ENCODE measurements at regions not wholly inside any gene's neighbourhood (a gene's known extent, or its start where the extent isn't known, plus 50 kb on each side); places are given as distances from the start of the nearest gene placed in this dataset.
A peak's percentile ranks its signal among the peaks of the same experiment; 100 is the strongest.

DNA sequence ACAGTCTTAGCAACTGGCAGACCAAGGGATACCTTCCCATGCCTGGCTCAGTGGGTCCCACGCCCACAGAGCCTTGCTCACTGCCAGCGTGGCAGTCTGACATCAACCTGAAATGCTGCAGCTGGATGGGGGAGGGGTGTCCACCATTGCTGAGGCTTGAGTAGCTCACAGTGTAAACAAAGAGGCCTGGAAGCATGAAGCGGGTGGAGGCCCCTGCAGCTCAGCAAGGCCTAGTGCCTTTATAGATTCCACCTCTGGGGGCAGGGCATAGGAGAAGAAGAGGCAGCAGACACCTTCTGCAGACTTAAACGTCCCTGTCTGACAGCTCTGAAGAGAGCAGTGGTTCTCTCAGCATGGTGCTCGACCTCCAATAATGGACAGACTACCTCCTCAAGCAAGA, 263.2 kb downstream of the KIF2B start:
- no peaks in the 10 kb centered on the region for H3K9me3 ChIP-seq (ENCODE audit: insufficient read depth in 2 of 2, low read depth in 1 of 2, low read length in 1 of 2)
- no peak overlapping the region for H3K4ac ChIP-seq (replicated peaks; ENCODE audit: insufficient read length, low read depth, low read length)
- no peaks in the 10 kb centered on the region for H3K27me3 ChIP-seq (replicated peaks in 1 of 4; ENCODE audit: control insufficient read depth in 3 of 4, extremely low read depth in 1 of 4, insufficient read depth in 3 of 4, low read length in 3 of 4)
- H2AFZ ChIP-seq (ENCODE audit: low read length), result no peak overlapping the region
- no peak overlapping the region for H3K4me3 ChIP-seq (ENCODE audit: extremely low read depth in 1 of 4, insufficient read depth in 2 of 4, low read depth in 3 of 4, low read length in 4 of 4)
- no peak overlapping the region for H3K56ac ChIP-seq (replicated peaks; ENCODE audit: insufficient read length, low read depth, low read length)
- FAIRE-seq, result no peak
- no peak overlapping the region for H2BK120ac ChIP-seq (replicated peaks; ENCODE audit: low read depth, low read length)
- H2BK20ac ChIP-seq (ENCODE audit: low read length), result no peak overlapping the region
- H3K4me1 ChIP-seq (replicated peaks in 1 of 4; ENCODE audit: control insufficient read depth in 3 of 4, insufficient read depth in 4 of 4, low read length in 3 of 4), result no peaks in the 10 kb centered on the region; a peak in 1 of 7 replicates
- H3K23me2 ChIP-seq (ENCODE audit: low read depth, low read length), result no peaks in the 10 kb centered on the region
- no peak overlapping the region for H2BK12ac ChIP-seq (ENCODE audit: low read depth, low read length)
- H3K79me1 ChIP-seq (ENCODE audit: low read depth, low read length), result no peaks in the 10 kb centered on the region
- H2BK15ac ChIP-seq (ENCODE audit: low read length), result no peak overlapping the region
- no peak overlapping the region for H3K23ac ChIP-seq (ENCODE audit: insufficient read length)
- no peak overlapping the region for H3K27ac ChIP-seq (ENCODE audit: low read depth, low read length)
- TF ChIP-seq BACH1 (IDR thresholded peaks at IDR 0.05; ENCODE audit: low read length) (no peak), CHD2 (IDR thresholded peaks at IDR 0.05; ENCODE audit: low read length) (no peak), RAD21 (IDR thresholded peaks at IDR 0.05 in 1 of 2, conservative IDR thresholded peaks at IDR 0.05 in 1 of 2; ENCODE audit: low read depth in 2 of 2, low read length in 2 of 2) (0 out of 4 replicates have a peak, but pooled peaks of 1 of the 2 experiments have one; percentile 3), YY1 (IDR thresholded peaks at IDR 0.05; ENCODE audit: low read depth, low read length) (0 out of 2 replicates have a peak, but pooled peaks have one; percentile 9)
- H3K4me2 ChIP-seq (ENCODE audit: insufficient read depth in 1 of 2, low read depth in 2 of 2, low read length in 2 of 2), result no peak overlapping the region
- no peak overlapping the region for H3K14ac ChIP-seq (ENCODE audit: insufficient read length)
- no peak overlapping the region for H4K91ac ChIP-seq (replicated peaks; ENCODE audit: insufficient read length, low read length)
- no peaks in the 10 kb centered on the region for H3K79me2 ChIP-seq (ENCODE audit: control insufficient read depth in 1 of 2, insufficient read depth in 2 of 2, low read length in 2 of 2)
- H3K18ac ChIP-seq (ENCODE audit: extremely low read depth, low read length), result no peak overlapping the region
- H4K8ac ChIP-seq (ENCODE audit: extremely low read depth, insufficient read depth, low read length), result no peak overlapping the region; the same call in 1 of the 2 replicates
- no peaks in the 10 kb centered on the region for H4K20me1 ChIP-seq (replicated peaks in 1 of 2; ENCODE audit: control insufficient read depth in 1 of 2, insufficient read depth in 2 of 2, low read length in 2 of 2)
- WGBS, 2 experiments (ENCODE audit: extremely low coverage in 1 of 2, insufficient coverage in 1 of 2, insufficient read length in 1 of 2, insufficient replicate concordance in 2 of 2, low coverage in 1 of 2, low lambda C conversion rate in 2 of 2, missing lambda C conversion rate in 1 of 2), result 90% methylated on average over 5 of the region's 5 CpGs; no CpG with 5 or more reads in 1 of the 2 experiments
- H2AK5ac ChIP-seq (ENCODE audit: low read depth, low read length), result no peak overlapping the region
- no peaks in the 10 kb centered on the region for H3K36me3 ChIP-seq (ENCODE audit: control insufficient read depth in 2 of 4, insufficient read depth in 4 of 4, low read length in 3 of 4)
- no peak overlapping the region for H3K9ac ChIP-seq (replicated peaks in 1 of 4; ENCODE audit: extremely low read depth in 1 of 4, low read depth in 3 of 4, low read length in 3 of 4)
- H2BK5ac ChIP-seq (ENCODE audit: low read depth, low read length), result no peak overlapping the region
- peak in 1 of 2 experiments; percentile 5 for DNase-seq (ENCODE audit: low read depth in 1 of 2, low spot score in 2 of 2)
- H4K5ac ChIP-seq (ENCODE audit: insufficient read length, low read depth, low read length), result no peak overlapping the region
- ChIA-PET CTCF (ENCODE audit: partially characterized antibody) (no interaction called here), POLR2A (ENCODE audit: partially characterized antibody) (no interaction called here)
